OCI-LY1 (cell line): ENCODE measurements at regions not wholly inside any gene's neighbourhood (a gene's known extent, or its start where the extent isn't known, plus 50 kb on each side); places are given as distances from the start of the nearest gene placed in this dataset.

Experiments
- H2AFZ ChIP-seq: fragments of 200-600 bp; sonication (generic), shearing (Covaris generic); 2 replicates; pipeline ENCODE4 v1.6.0; 2014; ENCODE audit warnings: antibody characterized with exemption, mild to moderate bottlenecking, low read length
- H3F3A ChIP-seq: fragments of 200-600 bp; sonication (generic), shearing (Covaris generic); 2 replicates; pipeline ENCODE4 v1.6.0; 2014; ENCODE audit warnings: mild to moderate bottlenecking, antibody characterized with exemption, low read length, moderate library complexity; ENCODE audit not compliant: insufficient read depth
- H3K27ac ChIP-seq: fragments of 200-600 bp; sonication (generic); 2 replicates; pipeline ENCODE4 v1.5.1; 2014; ENCODE audit warnings: low read length, mixed run types, mild to moderate bottlenecking, low read depth; ENCODE audit not compliant: poor library complexity, severe bottlenecking
- H3K27me3 ChIP-seq: fragments of 200-600 bp; sonication (generic); 2 replicates; pipeline ENCODE4 v1.6.0; 2014; ENCODE audit warnings: antibody characterized with exemption, mild to moderate bottlenecking, low read length, moderate library complexity; ENCODE audit not compliant: insufficient read depth
- H3K36me3 ChIP-seq: fragments of 200-600 bp; sonication (generic); 2 replicates; pipeline ENCODE4 v1.6.1; 2014; ENCODE audit warnings: mild to moderate bottlenecking, antibody characterized with exemption, low read length, moderate library complexity, mixed read lengths; ENCODE audit not compliant: insufficient read depth
- H3K4me1 ChIP-seq: fragments of 200-600 bp; sonication (generic); 2 replicates; pipeline ENCODE4 v1.5.1; 2014; ENCODE audit warnings: mild to moderate bottlenecking, low read length, moderate library complexity; ENCODE audit not compliant: insufficient read depth, severe bottlenecking
- H3K4me2 ChIP-seq: fragments of 200-600 bp; sonication (generic), shearing (Covaris generic); 2 replicates; pipeline ENCODE4 v1.6.1; 2014; ENCODE audit warnings: low read length
- H3K4me3 ChIP-seq: fragments of 200-600 bp; sonication (generic); 2 replicates; pipeline ENCODE4 v1.5.1; 2014; ENCODE audit warnings: low read length, low read depth, mild to moderate bottlenecking, mixed read lengths; ENCODE audit not compliant: poor library complexity, severe bottlenecking
- H3K79me2 ChIP-seq: fragments of 200-600 bp; shearing (Covaris generic); 2 replicates; pipeline ENCODE4 v1.6.1; 2016; ENCODE audit warnings: mixed run types, low read length, mixed read lengths; ENCODE audit not compliant: insufficient read depth
- H3K9ac ChIP-seq: fragments of 200-600 bp; sonication (generic), shearing (Covaris generic); 2 replicates; pipeline ENCODE4 v1.6.1; 2014; ENCODE audit warnings: mild to moderate bottlenecking, low read length, mixed read lengths
- H3K9me2 ChIP-seq: fragments of 200-600 bp; sonication (generic), shearing (Covaris generic); 2 replicates; pipeline ENCODE4 v1.6.1; 2014; ENCODE audit warnings: low read depth, mild to moderate bottlenecking, low read length, mixed read lengths
- H3K9me3 ChIP-seq: fragments of 200-600 bp; shearing (Covaris generic); 2 replicates; pipeline ENCODE4 v1.6.1; 2014; ENCODE audit warnings: low read length, mixed read lengths
- H4K20me1 ChIP-seq: fragments of 200-600 bp; sonication (generic), shearing (Covaris generic); 2 replicates; pipeline ENCODE4 v1.6.0; 2016; ENCODE audit warnings: mild to moderate bottlenecking, low read length; ENCODE audit not compliant: insufficient read depth
- CTCF ChIP-seq: fragments of 200-600 bp; sonication (generic), shearing (Covaris generic); IDR thresholded peaks from 2 replicates; pipeline ENCODE4 v1.5.1; 2017; ENCODE audit warnings: mild to moderate bottlenecking, antibody characterized with exemption, low read length, moderate library complexity, mixed read lengths
- EZH2 ChIP-seq: fragments of 200-600 bp; sonication (generic), shearing (Covaris generic); IDR thresholded peaks from 2 replicates; pipeline ENCODE4 v1.8.0; 2017; ENCODE audit warnings: borderline replicate concordance, mixed run types, mild to moderate bottlenecking, antibody characterized with exemption, low read length, moderate library complexity, mixed read lengths

GRCh38 chrX:43345166-43345565 is 310.9 kb upstream of the MAOA start:
- Histone ChIP-seq H3K4me3 (no peak overlapping the region), H3K27me3 (no peaks in the 10 kb centered on the region), H3K27ac (no peak overlapping the region)

GRCh38 chrX:43349363-43349762 is 306.7 kb upstream of the MAOA start:
- H3K36me3 ChIP-seq: no peaks in the 10 kb centered on the region
- no peak for TF ChIP-seq EZH2
- peak; percentile 63 for TF ChIP-seq CTCF
- H3K9me3 ChIP-seq: no peaks in the 10 kb centered on the region
- H3K4me2 ChIP-seq: no peak overlapping the region
- no peak overlapping the region for H3K27ac ChIP-seq
- no peak overlapping the region for H3K9ac ChIP-seq
- peaks cover 15% of the 10 kb centered on the region for H3K4me1 ChIP-seq
- H2AFZ ChIP-seq: no peak overlapping the region
- H3K27me3 ChIP-seq: no peaks in the 10 kb centered on the region
- no peaks in the 10 kb centered on the region for H3K9me2 ChIP-seq
- no peaks in the 10 kb centered on the region for H3K79me2 ChIP-seq
- no peak overlapping the region for H3K4me3 ChIP-seq
- no peaks in the 10 kb centered on the region for H4K20me1 ChIP-seq
- no peaks in the 10 kb centered on the region for H3F3A ChIP-seq

More at GRCh38 chrX:43345166-43345565, 310.9 kb upstream of the MAOA start:
- Histone ChIP-seq H4K20me1 (no peaks in the 10 kb centered on the region), H2AFZ (no peak overlapping the region), H3F3A (no peaks in the 10 kb centered on the region), H3K9me3 (no peaks in the 10 kb centered on the region), H3K79me2 (no peaks in the 10 kb centered on the region), H3K9ac (no peak overlapping the region), H3K36me3 (no peaks in the 10 kb centered on the region), H3K4me2 (no peak overlapping the region), H3K4me1 (peaks cover 21% of the 10 kb centered on the region), H3K9me2 (no peaks in the 10 kb centered on the region)
- TF ChIP-seq CTCF (no peak), EZH2 (no peak)

- Histone ChIP-seq H3K9me2 (no peaks in the 10 kb centered on the region), H3K79me2 (no peaks in the 10 kb centered on the region), H2AFZ (no peak overlapping the region), H3K27ac (no peak overlapping the region), H3K4me3 (no peak overlapping the region), H3K36me3 (no peaks in the 10 kb centered on the region), H3K9me3 (no peaks in the 10 kb centered on the region), H3K4me2 (no peak overlapping the region), H4K20me1 (no peaks in the 10 kb centered on the region), H3K4me1 (no peaks in the 10 kb centered on the region), H3F3A (no peaks in the 10 kb centered on the region), H3K27me3 (no peaks in the 10 kb centered on the region), H3K9ac (no peak overlapping the region)
- no peak for TF ChIP-seq EZH2
Measured at GRCh38 chrX:43350935-43351334, 305.2 kb upstream of the MAOA start.

GRCh38 chrX:43357741-43358140 is 298.4 kb upstream of the MAOA start:
- Histone ChIP-seq H3K4me1 (no peaks in the 10 kb centered on the region), H3K27me3 (no peaks in the 10 kb centered on the region), H3K9me3 (no peaks in the 10 kb centered on the region), H3K4me2 (no peak overlapping the region), H4K20me1 (no peaks in the 10 kb centered on the region), H2AFZ (no peak overlapping the region), H3K4me3 (no peak overlapping the region), H3K9ac (no peak overlapping the region), H3K9me2 (no peaks in the 10 kb centered on the region), H3K79me2 (no peaks in the 10 kb centered on the region), H3F3A (no peaks in the 10 kb centered on the region), H3K27ac (no peak overlapping the region), H3K36me3 (no peaks in the 10 kb centered on the region)
- TF ChIP-seq CTCF (no peak), EZH2 (no peak)
